Loucy (cell line): ENCODE measurements at regions not wholly inside any gene's neighbourhood (a gene's known extent, or its start where the extent isn't known, plus 50 kb on each side); places are given as distances from the start of the nearest gene placed in this dataset.

Experiments used
- H2AFZ ChIP-seq: fragments of 200-600 bp; sonication (generic); 2 replicates; pipeline ENCODE4 v1.6.0; 2016; ENCODE audit warnings: antibody characterized with exemption, mild to moderate bottlenecking, low read length, moderate library complexity
- H3F3A ChIP-seq: fragments of 200-600 bp; 2 replicates; pipeline ENCODE4 v1.6.0; 2016; ENCODE audit warnings: antibody characterized with exemption, low read depth, mild to moderate bottlenecking
- H3K27me3 ChIP-seq: fragments of 200-600 bp; sonication (generic); 2 replicates; pipeline ENCODE4 v1.6.1; 2014; ENCODE audit warnings: low read length, mild to moderate bottlenecking; ENCODE audit not compliant: insufficient read depth, poor library complexity, severe bottlenecking
- H3K36me3 ChIP-seq: fragments of 200-600 bp; sonication (generic); 2 replicates; pipeline ENCODE4 v1.6.1; 2016; ENCODE audit warnings: low read length; ENCODE audit not compliant: insufficient read depth
- H3K4me1 ChIP-seq: fragments of 200-600 bp; sonication (generic); 2 replicates; pipeline ENCODE4 v1.5.1; 2014; ENCODE audit warnings: low read length, mild to moderate bottlenecking; ENCODE audit not compliant: insufficient read depth, poor library complexity, severe bottlenecking
- H3K4me2 ChIP-seq: fragments of 200-600 bp; sonication (generic); 2 replicates; pipeline ENCODE4 v1.6.0; 2014; ENCODE audit warnings: antibody characterized with exemption, low read length, low read depth, mild to moderate bottlenecking; ENCODE audit not compliant: poor library complexity, severe bottlenecking
- H3K4me3 ChIP-seq: fragments of 200-600 bp; sonication (generic); 2 replicates; pipeline ENCODE4 v1.5.1; 2014; ENCODE audit warnings: low read length, mild to moderate bottlenecking, mixed read lengths; ENCODE audit not compliant: poor library complexity, severe bottlenecking
- H3K79me2 ChIP-seq: fragments of 200-600 bp; sonication (generic); 2 replicates; pipeline ENCODE4 v1.6.1; 2014; ENCODE audit warnings: low read length; ENCODE audit not compliant: insufficient read depth
- H3K9ac ChIP-seq: fragments of 200-600 bp; sonication (generic); 2 replicates; pipeline ENCODE4 v1.6.0; 2014; ENCODE audit warnings: mild to moderate bottlenecking, low read depth, low read length, moderate library complexity; ENCODE audit not compliant: poor library complexity, severe bottlenecking
- H3K9me2 ChIP-seq: fragments of 200-600 bp; sonication (generic); replicated peaks from 2 replicates; pipeline ENCODE4 v1.6.1; 2016; ENCODE audit warnings: low read depth, low read length, mixed read lengths
- H3K9me3 ChIP-seq: fragments of 200-600 bp; sonication (generic); 2 replicates; pipeline ENCODE4 v1.6.1; 2014; ENCODE audit warnings: mild to moderate bottlenecking, antibody characterized with exemption, low read length, low read depth; ENCODE audit not compliant: insufficient read depth
- H4K20me1 ChIP-seq: fragments of 200-600 bp; sonication (generic); 2 replicates; pipeline ENCODE4 v1.6.0; 2014; ENCODE audit warnings: antibody characterized with exemption, low read length, mild to moderate bottlenecking; ENCODE audit not compliant: insufficient read depth, poor library complexity, severe bottlenecking
- EZH2phosphoT487 ChIP-seq: fragments of 200-600 bp; IDR thresholded peaks from 2 replicates; pipeline ENCODE4 v1.6.1; 2018; ENCODE audit warnings: antibody characterized with exemption, mild to moderate bottlenecking, moderate library complexity, borderline replicate concordance
- TF ChIP-seq, protein P1 (sequence below): fragments of 200-600 bp; sonication (generic); conservative IDR thresholded peaks from 2 replicates; pipeline ENCODE4 v1.5.1; 2014; ENCODE audit warnings: mild to moderate bottlenecking, antibody characterized with exemption, low read length

DNA sequence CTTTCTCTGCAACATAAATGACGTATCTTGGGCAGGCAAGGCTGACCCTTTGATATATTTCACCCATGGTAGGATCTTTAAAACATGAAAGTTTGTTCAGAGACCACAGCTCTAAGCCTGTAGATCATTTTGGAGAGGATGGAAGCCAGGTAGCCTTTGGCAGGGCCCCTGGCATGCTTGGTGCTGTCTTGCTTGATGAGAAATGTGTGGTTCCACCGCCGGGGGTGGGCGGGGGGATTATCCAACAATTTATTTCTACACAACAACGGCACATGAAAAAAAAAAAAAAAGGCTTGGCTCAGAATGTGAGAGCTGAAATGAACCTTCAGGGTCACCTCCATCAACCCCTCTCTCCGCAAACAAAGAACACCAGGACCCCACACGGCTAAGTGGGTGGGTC lies 112.9 kb upstream of the MBNL2 start:
- H3K27me3 ChIP-seq, result no peaks in the 10 kb centered on the region
- H3K4me3 ChIP-seq, result no peak overlapping the region
- peak overlapping the region; percentile 60 for H3K4me2 ChIP-seq
- H3K9me3 ChIP-seq, result no peaks in the 10 kb centered on the region
- H3K4me1 ChIP-seq, result no peaks in the 10 kb centered on the region
- no peak overlapping the region for H3K9ac ChIP-seq
- TF ChIP-seq, protein P1, sequence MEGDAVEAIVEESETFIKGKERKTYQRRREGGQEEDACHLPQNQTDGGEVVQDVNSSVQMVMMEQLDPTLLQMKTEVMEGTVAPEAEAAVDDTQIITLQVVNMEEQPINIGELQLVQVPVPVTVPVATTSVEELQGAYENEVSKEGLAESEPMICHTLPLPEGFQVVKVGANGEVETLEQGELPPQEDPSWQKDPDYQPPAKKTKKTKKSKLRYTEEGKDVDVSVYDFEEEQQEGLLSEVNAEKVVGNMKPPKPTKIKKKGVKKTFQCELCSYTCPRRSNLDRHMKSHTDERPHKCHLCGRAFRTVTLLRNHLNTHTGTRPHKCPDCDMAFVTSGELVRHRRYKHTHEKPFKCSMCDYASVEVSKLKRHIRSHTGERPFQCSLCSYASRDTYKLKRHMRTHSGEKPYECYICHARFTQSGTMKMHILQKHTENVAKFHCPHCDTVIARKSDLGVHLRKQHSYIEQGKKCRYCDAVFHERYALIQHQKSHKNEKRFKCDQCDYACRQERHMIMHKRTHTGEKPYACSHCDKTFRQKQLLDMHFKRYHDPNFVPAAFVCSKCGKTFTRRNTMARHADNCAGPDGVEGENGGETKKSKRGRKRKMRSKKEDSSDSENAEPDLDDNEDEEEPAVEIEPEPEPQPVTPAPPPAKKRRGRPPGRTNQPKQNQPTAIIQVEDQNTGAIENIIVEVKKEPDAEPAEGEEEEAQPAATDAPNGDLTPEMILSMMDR, result no peak
- TF ChIP-seq EZH2phosphoT487, result no peak
- no peaks in the 10 kb centered on the region for H3K79me2 ChIP-seq
- no peaks in the 10 kb centered on the region for H3K9me2 ChIP-seq
- H4K20me1 ChIP-seq, result no peaks in the 10 kb centered on the region
- H3F3A ChIP-seq, result no peaks in the 10 kb centered on the region
- no peaks in the 10 kb centered on the region for H3K36me3 ChIP-seq
- no peak overlapping the region for H2AFZ ChIP-seq

DNA sequence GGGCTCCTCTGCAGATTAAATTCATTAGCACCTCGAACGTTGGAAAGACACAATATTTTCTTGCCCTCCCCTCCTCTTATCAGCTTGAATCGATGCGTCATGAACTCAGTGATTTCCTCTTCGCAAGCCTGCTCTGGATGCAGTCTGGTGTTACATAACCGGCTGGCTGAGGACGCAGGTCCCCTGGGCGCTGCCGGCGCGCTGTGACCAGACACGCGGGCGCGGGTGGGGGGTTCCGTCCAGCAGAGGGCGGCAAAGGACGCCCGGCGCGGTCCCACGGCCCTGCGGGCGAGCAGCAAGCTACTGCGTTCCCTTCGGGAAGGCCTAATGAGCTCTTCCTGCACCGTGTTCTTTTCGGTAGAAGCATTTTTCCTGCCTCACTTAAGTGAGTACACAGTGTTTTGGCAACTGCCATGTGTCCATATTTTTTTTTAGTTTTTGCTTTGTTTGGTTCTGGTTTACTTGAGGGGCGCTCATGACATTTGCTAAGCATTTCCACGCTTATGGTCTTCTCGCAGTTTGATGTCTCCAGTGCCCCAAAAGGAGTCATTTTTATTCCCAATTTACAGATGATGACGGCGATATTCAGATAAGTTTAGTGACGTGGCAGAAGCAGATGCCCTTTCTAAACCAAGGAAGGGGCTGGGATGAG lies 112.2 kb upstream of the MBNL2 start:
- H3K79me2 ChIP-seq, result no peaks in the 10 kb centered on the region
- peak overlapping the region; percentile 65; the same call in 1 of the 2 replicates for H2AFZ ChIP-seq
- H3K9me3 ChIP-seq, result no peaks in the 10 kb centered on the region
- peak overlapping the region; percentile 8 for H3K4me3 ChIP-seq
- H3K9me2 ChIP-seq, result no peaks in the 10 kb centered on the region
- no peak overlapping the region for H3K9ac ChIP-seq
- no peaks in the 10 kb centered on the region for H3K4me1 ChIP-seq
- no peaks in the 10 kb centered on the region for H4K20me1 ChIP-seq
- H3K27me3 ChIP-seq, result no peaks in the 10 kb centered on the region
- H3F3A ChIP-seq, result no peaks in the 10 kb centered on the region
- TF ChIP-seq, protein P1, result peak; percentile 90
- no peak for TF ChIP-seq EZH2phosphoT487
- no peaks in the 10 kb centered on the region for H3K36me3 ChIP-seq
- H3K4me2 ChIP-seq, result peak overlapping the region; percentile 60

DNA sequence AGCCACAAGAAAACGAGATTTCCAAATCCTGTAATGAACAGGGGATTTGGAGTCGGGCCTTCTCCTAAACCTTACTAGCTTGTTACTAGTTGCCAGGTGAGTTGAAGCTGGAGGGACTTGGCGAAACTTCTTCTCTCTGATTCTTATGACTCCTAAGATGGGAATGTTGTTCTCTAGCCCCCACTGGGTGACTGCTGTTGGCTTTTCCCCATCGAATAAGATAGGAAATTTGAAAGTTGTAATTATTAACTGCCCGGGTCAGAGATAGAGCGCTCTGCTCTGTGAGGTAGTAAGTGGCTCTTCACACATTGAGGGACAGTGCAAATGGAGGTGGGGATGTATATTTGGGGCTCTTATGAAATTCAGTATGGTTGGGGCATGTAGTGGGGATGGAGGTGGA lies 111.2 kb upstream of the MBNL2 start:
- H3K79me2 ChIP-seq, result no peaks in the 10 kb centered on the region
- H3K4me2 ChIP-seq, result no peak overlapping the region
- no peaks in the 10 kb centered on the region for H3K9me3 ChIP-seq
- H2AFZ ChIP-seq, result no peak overlapping the region
- TF ChIP-seq, protein P1, result no peak
- TF ChIP-seq EZH2phosphoT487, result no peak
- no peaks in the 10 kb centered on the region for H3K36me3 ChIP-seq
- H3K4me1 ChIP-seq, result no peaks in the 10 kb centered on the region
- H3K4me3 ChIP-seq, result no peak overlapping the region
- H3K9me2 ChIP-seq, result no peaks in the 10 kb centered on the region
- H3K9ac ChIP-seq, result no peak overlapping the region
- H4K20me1 ChIP-seq, result no peaks in the 10 kb centered on the region
- H3K27me3 ChIP-seq, result no peaks in the 10 kb centered on the region
- H3F3A ChIP-seq, result no peaks in the 10 kb centered on the region
